Psoas muscle (tissue), 7 donors: ENCODE measurements at regions not wholly inside any gene's neighbourhood (a gene's known extent, or its start where the extent isn't known, plus 50 kb on each side); places are given as distances from the start of the nearest gene placed in this dataset.

Experiments used
- ATAC-seq, 4 donors: fragments of 200-7000 bp; cut with Tn5 transposase; one replicate each; pipeline ENCODE4 v1.9.1; 2020; ENCODE audit warnings: moderate library complexity in 3 of 4, mild to moderate bottlenecking in 2 of 4
- DNase-seq, 2 donors: peaks; one replicate each; pipeline ENCODE4 v3.0.0-alpha.2; 2020
- H3K27ac ChIP-seq: fragments of 200-600 bp; one replicate; pipeline ENCODE4 v1.8.0; 2022
- H3K27me3 ChIP-seq, 3 donors: fragments of 200-600 bp in 1 of 3; one replicate each; pipeline versions ENCODE4 v1.6.1 to v1.8.0; 2013 to 2022; ENCODE audit warnings: low read length in 2 of 3, mild to moderate bottlenecking in 2 of 3, moderate library complexity in 1 of 3; ENCODE audit not compliant: insufficient read depth in 3 of 3
- H3K36me3 ChIP-seq, 2 donors: fragments of 200-600 bp in 1 of 2; one replicate each; pipeline versions ENCODE4 v1.6.1 to v1.8.0; 2013 to 2022; ENCODE audit warnings: low read depth in 1 of 2, mild to moderate bottlenecking in 1 of 2, moderate library complexity in 1 of 2; ENCODE audit not compliant: insufficient read depth in 1 of 2
- H3K4me1 ChIP-seq: fragments of 200-600 bp; one replicate; pipeline ENCODE4 v1.8.0; 2022
- H3K4me3 ChIP-seq: fragments of 200-600 bp; one replicate; pipeline ENCODE4 v1.8.0; 2022; ENCODE audit warnings: mild to moderate bottlenecking
- H3K9me3 ChIP-seq: fragments of 200-600 bp; one replicate; pipeline ENCODE4 v1.8.0; 2022
- WGBS, 3 donors: extraction: QIAGEN DNeasy Blood & Tissue Kit; methylation state at CpG; one replicate each; pipeline versions ENCODE4 v1.1.6 to v1.1.7; 2013; 5-methylcytosine and 5-hydroxymethylcytosine counted together
- intact Hi-C, 2 donors: fragments of 100-400 bp; cut with DNase I; formaldehyde crosslinking; loops; one replicate each; pipeline versions ENCODE4 v1.11.0 to v1.14.2; 2022
- TF ChIP-seq, protein P1 (sequence below): fragments of 200-600 bp; IDR thresholded peaks from one replicate; pipeline ENCODE4 v1.8.0; 2022; ENCODE audit warnings: antibody characterized with exemption
- donor health status: healthy with polysubstance abuse.
- donor health status: DM: no; HTN: no; CAD: no; lungs with moderate emphysema.
- donor health status: Bipolar disorder and iron deficiency.
- donor health status: healthy.
- donor health status: DM: yes; HTN: yes; CAD: no.
- donor health status: DM: no; HTN: no; CAD: no.
- donor health status: DM: yes; HTN: yes; CAD: no.

GRCh38 chr2:16203691-16204090, 263.3 kb downstream of the MYCN start:
- H3K27me3 ChIP-seq: peaks cover 0 to 7% (median 0%) of the 10 kb centered on the region in 3 donors
- ATAC-seq (no peak), DNase-seq (no peak)
- H3K4me3 ChIP-seq: no peak overlapping the region
- H3K36me3 ChIP-seq: no peaks in the 10 kb centered on the region
- intact Hi-C loops: no loop called here
- 87 to 96% (median 94%) methylated on average over 8 of the region's 8 CpGs for WGBS, 3 donors
- H3K9me3 ChIP-seq: no peaks in the 10 kb centered on the region
- H3K4me1 ChIP-seq: peaks cover 3% of the 10 kb centered on the region
- no peak overlapping the region for H3K27ac ChIP-seq
- TF ChIP-seq, protein P1, sequence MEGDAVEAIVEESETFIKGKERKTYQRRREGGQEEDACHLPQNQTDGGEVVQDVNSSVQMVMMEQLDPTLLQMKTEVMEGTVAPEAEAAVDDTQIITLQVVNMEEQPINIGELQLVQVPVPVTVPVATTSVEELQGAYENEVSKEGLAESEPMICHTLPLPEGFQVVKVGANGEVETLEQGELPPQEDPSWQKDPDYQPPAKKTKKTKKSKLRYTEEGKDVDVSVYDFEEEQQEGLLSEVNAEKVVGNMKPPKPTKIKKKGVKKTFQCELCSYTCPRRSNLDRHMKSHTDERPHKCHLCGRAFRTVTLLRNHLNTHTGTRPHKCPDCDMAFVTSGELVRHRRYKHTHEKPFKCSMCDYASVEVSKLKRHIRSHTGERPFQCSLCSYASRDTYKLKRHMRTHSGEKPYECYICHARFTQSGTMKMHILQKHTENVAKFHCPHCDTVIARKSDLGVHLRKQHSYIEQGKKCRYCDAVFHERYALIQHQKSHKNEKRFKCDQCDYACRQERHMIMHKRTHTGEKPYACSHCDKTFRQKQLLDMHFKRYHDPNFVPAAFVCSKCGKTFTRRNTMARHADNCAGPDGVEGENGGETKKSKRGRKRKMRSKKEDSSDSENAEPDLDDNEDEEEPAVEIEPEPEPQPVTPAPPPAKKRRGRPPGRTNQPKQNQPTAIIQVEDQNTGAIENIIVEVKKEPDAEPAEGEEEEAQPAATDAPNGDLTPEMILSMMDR: no peak

GRCh38 chr2:16203069-16203468, 262.7 kb downstream of the MYCN start:
- no peak for ATAC-seq
- TF ChIP-seq, protein P1: no peak
- H3K27ac ChIP-seq: no peak overlapping the region
- no peak for DNase-seq
- intact Hi-C loops: no loop called here
- H3K36me3 ChIP-seq: no peaks in the 10 kb centered on the region
- peaks cover 0 to 4% (median 0%) of the 10 kb centered on the region in 3 donors for H3K27me3 ChIP-seq
- H3K4me3 ChIP-seq: no peak overlapping the region
- 80 to 91% (median 83%) methylated on average over 2 of the region's 2 CpGs for WGBS, 3 donors
- H3K9me3 ChIP-seq: no peaks in the 10 kb centered on the region
- H3K4me1 ChIP-seq: peaks cover 3% of the 10 kb centered on the region

- ATAC-seq (no peak), DNase-seq (no peak)
- H3K9me3 ChIP-seq: no peaks in the 10 kb centered on the region
- no peaks in the 10 kb centered on the region for H3K36me3 ChIP-seq
- no peak overlapping the region for H3K4me3 ChIP-seq
- TF ChIP-seq, protein P1: no peak
- peaks cover 3% of the 10 kb centered on the region for H3K4me1 ChIP-seq
- 78 to 80% (median 79%) methylated on average over 8 of the region's 8 CpGs for WGBS, 3 donors
- intact Hi-C loops: no loop called here
- no peak overlapping the region for H3K27ac ChIP-seq
- H3K27me3 ChIP-seq: peaks cover 0 to 4% (median 0%) of the 10 kb centered on the region in 3 donors
These were observed 262.1 kb downstream of the MYCN start for GRCh38 chr2:16202266-16203020.

DNA sequence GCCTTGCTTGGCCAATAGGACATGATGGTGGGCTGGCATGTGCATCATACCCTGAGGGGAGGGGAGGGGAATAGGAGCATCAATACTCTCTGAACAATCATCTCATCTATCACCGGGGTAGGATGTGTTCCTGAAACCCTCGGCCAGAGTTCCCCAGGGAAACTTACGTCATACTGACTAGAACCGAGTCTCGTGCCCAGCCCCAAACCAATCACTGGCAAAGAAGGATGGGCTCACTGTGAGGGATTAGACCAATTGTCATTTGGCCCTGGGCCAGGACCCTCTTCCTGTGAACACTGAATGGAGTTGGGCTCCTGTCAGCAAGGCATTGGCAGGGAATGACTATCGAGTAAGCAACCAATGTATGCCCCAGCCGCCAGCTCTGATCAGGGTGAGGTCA, 261.5 kb downstream of the MYCN start:
- intact Hi-C loops: no loop called here
- ATAC-seq (no peak), DNase-seq (no peak)
- Histone ChIP-seq H3K4me3 (no peak overlapping the region), H3K27ac (no peak overlapping the region), H3K4me1 (peaks cover 3% of the 10 kb centered on the region), H3K27me3 (peaks cover 0 to 4% (median 0%) of the 10 kb centered on the region in 3 donors), H3K36me3 (no peaks in the 10 kb centered on the region), H3K9me3 (no peaks in the 10 kb centered on the region)
- WGBS, 3 donors: 54 to 70% (median 58%) methylated on average over 7 of the region's 7 CpGs
- TF ChIP-seq, protein P1: no peak
